CD4-positive, alpha-beta T cell treated with Interferon alpha-2 for 1 hour (primary cell): ENCODE measurements at regions not wholly inside any gene's neighbourhood (a gene's known extent, or its start where the extent isn't known, plus 50 kb on each side); places are given as distances from the start of the nearest gene placed in this dataset.
"Not testable (repeated sequence)": the region's sequence is repeated elsewhere in the genome, so short reads cannot be mapped to it uniquely, and the experiment has no call there.

Experiments used
- DNase-seq, 2 donors: peaks; one replicate each; pipeline ENCODE4 v3.0.0-alpha.2; 2020 to 2022

DNA sequence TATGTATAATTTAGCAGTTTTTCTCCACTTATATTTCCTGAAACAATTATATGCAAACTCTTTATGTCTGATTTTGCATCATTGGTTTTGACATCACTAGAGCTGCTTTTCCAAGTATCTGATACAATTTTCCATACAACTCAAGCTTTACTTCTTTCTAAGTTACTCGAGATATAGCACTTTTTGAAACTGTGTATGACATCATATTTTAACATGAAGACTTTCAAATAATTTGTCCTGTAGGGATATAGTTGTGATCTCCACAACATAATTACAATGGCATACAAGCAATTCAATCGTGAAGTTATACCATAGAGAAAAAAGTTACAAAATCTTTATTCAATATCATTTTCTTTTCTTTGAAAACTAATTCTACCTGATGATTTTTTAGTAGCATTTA lies 173.0 kb downstream of the LEPR start:
- no peak for DNase-seq

DNA sequence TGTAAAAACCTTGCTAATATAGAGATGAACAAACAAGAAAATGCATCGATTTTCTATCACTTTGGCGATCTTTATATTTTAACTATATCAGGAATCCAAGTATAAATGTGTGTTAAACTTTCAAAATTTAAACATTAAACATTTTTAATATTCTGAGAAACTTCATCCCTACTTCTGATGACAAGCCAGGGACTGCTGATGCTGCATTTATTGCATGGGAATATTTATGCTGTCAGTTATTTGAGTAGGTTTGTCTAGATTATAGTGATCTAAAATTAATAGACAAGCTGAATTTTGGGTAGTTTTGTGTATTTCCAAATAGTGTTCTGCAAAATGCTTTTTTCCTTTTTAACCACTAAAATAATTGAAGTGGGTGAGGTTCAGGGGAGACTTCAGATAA lies 175.3 kb downstream of the LEPR start:
- no peak for DNase-seq

GRCh38 chr1:65596768-65597167 lies 176.3 kb downstream of the LEPR start:
- no peak for DNase-seq

GRCh38 chr1:65605621-65606020 lies 185.2 kb downstream of the LEPR start:
- DNase-seq, result no peak

DNA sequence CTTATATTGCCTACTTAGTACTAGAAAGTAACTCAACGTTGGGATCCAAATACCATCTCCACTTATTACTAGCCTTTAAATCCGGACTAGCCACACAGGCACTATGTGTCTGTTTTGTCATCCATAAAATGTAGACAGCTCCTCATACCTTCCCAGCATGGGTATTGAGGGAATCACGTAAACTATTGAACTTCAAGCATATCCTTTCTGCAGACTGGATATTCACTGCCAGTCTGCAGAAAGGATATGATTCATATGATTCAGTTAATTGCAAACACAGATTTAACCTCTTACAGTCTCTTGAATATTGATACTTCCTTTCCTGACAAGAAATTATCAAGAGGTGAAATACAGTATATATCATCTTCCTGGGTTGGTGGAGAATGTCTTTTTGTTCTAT lies 186.0 kb downstream of the LEPR start:
- DNase-seq, result no peak

GRCh38 chr1:65613884-65614283 lies 178.8 kb upstream of the PDE4B start:
- DNase-seq, result no peak

GRCh38 chr1:65615859-65616258 lies 176.8 kb upstream of the PDE4B start:
- DNase-seq, result no peak

- DNase-seq, result not testable (repeated sequence)
Observed at GRCh38 chr1:65621721-65622120, 171.0 kb upstream of the PDE4B start.

GRCh38 chr1:65623895-65624294 lies 168.8 kb upstream of the PDE4B start:
- DNase-seq, result no peak

GRCh38 chr1:65625528-65625927 lies 167.2 kb upstream of the PDE4B start:
- DNase-seq, result no peak

GRCh38 chr1:65626003-65626402 lies 166.7 kb upstream of the PDE4B start:
- DNase-seq, result no peak

- no peak for DNase-seq
Observed at GRCh38 chr1:65629788-65630187, 162.9 kb upstream of the PDE4B start.

DNA sequence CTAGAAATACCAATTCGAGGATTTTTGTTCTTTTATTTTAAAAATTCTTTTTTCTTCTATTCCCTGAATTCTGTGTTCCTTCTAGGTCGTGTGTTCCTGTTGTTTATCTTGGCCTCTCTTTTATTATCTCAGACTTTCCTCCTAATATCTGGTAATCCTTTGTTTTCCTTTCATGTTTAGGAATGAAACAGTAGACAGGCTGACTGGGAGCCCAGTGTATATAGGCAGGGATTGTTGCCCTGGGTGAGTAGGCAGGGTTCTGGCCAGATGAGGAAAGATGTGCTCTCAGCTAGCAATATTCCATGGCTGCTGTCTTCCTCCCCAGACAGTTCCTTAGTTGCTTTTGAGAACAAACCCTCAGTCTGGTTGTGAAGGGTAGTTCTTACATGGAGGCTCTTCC lies 161.8 kb upstream of the PDE4B start:
- DNase-seq, result no peak

DNA sequence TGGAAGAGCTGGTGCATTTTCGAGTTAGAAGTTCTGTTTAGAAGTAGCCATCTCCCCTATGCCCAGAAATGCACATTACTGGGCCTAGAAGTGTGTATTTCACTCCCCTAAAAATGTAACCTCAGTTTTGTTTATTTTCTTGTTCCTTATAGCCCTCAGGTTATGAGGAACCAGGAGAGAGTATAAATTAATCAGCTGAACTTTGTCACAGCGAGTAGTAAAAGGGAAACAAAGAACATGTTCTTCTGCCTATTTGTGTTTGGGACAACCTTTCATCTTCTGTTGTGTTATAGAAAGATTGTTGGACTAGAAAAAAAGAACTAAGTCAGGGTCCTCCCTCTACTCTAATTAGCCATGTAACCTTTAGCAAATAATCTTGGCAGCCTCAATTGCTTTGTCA lies 160.5 kb upstream of the PDE4B start:
- no peak for DNase-seq

GRCh38 chr1:65640046-65640445 lies 152.6 kb upstream of the PDE4B start:
- DNase-seq, result no peak

- DNase-seq, result not testable (repeated sequence)
Observed at GRCh38 chr1:65649185-65649584, 143.5 kb upstream of the PDE4B start.

GRCh38 chr1:65650682-65651081 lies 142.0 kb upstream of the PDE4B start:
- DNase-seq, result no peak

DNA sequence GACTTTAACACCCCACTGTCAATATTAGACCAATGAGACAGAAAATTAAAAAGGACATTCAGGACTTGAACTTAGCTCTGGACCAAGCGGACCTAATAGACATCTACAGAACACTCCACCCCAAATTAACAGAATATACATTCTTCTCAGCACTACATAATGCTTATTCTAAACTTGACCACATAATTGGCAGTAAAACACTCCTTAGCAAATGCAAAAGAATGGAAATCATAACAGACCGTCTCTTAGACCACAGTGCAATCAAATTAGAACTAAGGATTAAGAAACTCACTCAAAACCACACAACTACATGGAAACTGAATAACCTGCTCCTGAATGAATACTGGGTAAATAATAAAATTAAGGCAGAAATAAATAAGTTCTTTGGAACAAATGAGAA lies 138.2 kb upstream of the PDE4B start:
- DNase-seq, result not testable (repeated sequence)

DNA sequence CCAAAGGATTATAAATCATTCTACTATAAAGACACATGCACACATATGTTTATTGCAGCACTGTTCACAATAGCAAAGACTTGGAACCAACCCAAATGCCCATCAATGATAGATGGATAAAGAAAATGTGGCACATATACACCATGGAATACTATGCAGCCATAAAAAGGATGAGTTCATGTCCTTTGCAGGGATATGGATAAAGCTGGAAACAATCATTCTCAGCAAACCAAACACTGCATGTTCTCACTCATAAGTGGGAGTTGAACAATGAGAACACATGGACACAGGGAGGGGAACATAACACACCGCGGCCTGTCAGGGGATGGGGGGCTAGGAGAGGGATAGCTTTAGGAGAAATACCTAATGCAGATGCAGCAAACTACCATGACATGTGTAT lies 135.1 kb upstream of the PDE4B start:
- not testable (repeated sequence) for DNase-seq

DNA sequence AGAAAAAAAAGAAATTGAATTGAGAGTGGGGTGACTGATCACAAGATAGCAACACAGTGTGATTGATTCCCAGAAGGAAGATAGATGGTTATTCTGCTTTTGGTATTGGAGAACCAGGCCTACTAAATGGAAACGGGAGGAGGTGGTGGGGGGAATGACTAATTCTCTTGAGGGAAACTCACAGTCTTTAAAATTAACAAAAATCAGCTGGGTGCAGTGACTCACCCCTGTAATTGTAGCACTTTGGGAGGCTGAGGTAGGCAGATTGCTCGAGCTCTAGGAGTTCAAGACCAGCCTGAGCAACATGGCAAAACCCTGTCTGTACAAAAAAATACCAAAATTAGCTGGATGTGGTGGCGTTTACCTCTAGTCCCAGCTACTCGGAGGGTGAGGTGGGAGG lies 134.6 kb upstream of the PDE4B start:
- DNase-seq, result no peak

- no peak for DNase-seq
Observed at GRCh38 chr1:65668368-65668767, 124.3 kb upstream of the PDE4B start.

DNA sequence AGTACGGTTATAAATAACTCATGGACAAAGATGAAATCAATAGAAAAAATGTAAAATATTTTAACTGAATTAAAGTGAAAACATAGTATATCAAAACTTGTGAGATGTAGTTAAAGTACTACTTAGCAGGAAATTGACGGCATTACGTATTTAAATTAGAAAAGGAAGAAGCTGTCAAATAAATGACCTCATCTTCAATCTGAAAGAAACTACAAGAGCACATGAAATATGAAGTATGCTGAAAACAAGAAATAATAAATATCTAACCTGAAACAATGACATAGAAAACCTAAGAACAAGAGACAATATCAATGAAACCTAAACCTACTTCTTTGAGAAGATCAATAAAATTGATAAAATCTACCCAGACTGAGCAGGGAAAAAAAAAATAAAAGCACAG lies 122.2 kb upstream of the PDE4B start:
- no peak for DNase-seq

DNA sequence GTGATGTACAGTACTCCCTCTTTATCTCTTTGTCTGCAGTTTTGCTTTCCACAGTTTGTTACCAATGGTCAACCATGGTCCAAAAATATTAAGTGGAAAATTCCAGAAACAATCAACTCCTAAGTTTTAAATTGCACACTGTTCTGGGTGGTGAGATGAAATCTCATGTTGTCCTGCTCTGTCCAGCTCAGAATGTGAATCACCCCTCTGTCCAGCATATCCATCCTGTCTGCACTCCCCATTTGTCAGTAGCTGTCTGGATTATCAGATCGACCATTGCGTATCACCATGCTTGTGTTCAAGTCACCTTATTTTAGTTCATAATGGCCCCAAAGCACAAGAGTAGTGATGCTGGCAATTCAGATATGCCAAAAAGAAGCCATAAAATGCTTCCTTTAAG lies 118.2 kb upstream of the PDE4B start:
- DNase-seq, result no peak

DNA sequence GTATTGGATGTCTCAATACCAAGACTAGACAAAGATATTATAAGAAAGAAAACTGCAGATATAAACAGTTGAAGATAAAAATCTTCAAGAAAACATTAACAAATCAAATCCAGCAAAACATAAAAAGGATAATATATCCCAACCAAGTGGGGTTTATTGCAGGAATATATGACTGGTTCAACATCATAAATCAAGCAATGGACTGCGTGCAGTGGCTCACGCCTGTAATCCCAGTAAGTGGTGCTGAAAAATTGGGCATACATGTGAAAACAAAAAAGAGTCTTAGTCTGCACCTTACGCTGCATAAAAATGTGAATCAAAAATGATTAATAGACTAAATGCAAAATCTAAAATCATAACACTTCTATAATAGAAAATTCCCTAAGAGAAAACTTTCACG lies 112.9 kb upstream of the PDE4B start:
- no peak for DNase-seq

- no peak for DNase-seq
Observed at GRCh38 chr1:65681096-65681495, 111.6 kb upstream of the PDE4B start.
